ENCODE measurements at regions not wholly inside any gene's neighbourhood (a gene's known extent, or its start where the extent isn't known, plus 50 kb on each side); places are given as distances from the start of the nearest gene placed in this dataset.
"Not testable (repeated sequence)": the region's sequence is repeated elsewhere in the genome, so short reads cannot be mapped to it uniquely, and the experiment has no call there.

DNA sequence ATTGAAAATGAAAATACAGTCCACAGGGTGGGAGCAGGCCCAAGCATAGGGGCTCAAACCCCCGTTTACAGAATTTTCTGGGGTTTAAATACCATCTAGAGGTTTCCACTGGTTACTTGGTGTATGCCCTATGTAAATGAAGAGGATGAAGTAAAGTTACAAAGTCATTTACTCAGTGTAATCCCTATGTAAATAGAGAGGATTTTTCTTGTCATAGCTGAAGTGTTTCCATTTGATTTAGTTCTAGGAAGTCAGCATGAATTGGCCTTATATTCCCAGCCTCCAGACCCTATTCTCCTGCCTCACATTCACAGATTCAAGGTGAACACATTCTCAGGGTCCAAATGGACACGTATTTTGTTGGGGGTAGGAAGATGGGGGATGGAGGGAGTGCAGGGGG, 141.7 kb upstream of the NFIA start:
- TF ChIP-seq, protein P1, sequence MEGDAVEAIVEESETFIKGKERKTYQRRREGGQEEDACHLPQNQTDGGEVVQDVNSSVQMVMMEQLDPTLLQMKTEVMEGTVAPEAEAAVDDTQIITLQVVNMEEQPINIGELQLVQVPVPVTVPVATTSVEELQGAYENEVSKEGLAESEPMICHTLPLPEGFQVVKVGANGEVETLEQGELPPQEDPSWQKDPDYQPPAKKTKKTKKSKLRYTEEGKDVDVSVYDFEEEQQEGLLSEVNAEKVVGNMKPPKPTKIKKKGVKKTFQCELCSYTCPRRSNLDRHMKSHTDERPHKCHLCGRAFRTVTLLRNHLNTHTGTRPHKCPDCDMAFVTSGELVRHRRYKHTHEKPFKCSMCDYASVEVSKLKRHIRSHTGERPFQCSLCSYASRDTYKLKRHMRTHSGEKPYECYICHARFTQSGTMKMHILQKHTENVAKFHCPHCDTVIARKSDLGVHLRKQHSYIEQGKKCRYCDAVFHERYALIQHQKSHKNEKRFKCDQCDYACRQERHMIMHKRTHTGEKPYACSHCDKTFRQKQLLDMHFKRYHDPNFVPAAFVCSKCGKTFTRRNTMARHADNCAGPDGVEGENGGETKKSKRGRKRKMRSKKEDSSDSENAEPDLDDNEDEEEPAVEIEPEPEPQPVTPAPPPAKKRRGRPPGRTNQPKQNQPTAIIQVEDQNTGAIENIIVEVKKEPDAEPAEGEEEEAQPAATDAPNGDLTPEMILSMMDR (conservative IDR thresholded peaks at IDR 0.05), result not testable (repeated sequence)
- not testable (repeated sequence) for TF ChIP-seq EZH2 (IDR thresholded peaks at IDR 0.05; ENCODE audit: low read depth)
